ENCODE measurements at regions not wholly inside any gene's neighbourhood (a gene's known extent, or its start where the extent isn't known, plus 50 kb on each side); places are given as distances from the start of the nearest gene placed in this dataset.
"Not testable (repeated sequence)": the region's sequence is repeated elsewhere in the genome, so short reads cannot be mapped to it uniquely, and the experiment has no call there.

DNA sequence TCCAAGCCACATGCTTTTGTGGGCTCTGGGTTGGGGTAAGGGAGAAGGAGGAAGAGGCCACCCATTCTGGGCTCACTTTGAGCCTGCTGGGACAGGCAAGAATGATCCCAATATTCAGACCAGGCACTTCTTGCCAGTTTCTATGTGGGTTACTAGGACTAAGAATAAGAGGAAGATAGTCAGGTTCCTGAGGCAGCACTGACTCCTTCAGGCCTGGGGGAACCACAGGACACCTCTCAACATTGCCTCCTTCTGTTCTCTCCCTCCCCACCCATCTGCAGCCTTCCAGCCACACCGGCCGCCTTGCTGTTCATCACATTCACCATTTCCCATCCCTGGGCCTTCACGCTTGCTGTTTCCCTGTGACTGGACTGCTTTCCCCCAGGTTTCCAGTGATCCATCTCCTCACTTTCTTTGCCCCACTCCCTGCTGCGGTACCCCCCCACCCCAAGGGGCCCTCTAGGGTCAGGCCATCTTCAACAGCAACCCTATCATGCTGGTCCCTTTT lies 69.2 kb upstream of the SIRPA start:
- no peak for ATAC-seq

DNA sequence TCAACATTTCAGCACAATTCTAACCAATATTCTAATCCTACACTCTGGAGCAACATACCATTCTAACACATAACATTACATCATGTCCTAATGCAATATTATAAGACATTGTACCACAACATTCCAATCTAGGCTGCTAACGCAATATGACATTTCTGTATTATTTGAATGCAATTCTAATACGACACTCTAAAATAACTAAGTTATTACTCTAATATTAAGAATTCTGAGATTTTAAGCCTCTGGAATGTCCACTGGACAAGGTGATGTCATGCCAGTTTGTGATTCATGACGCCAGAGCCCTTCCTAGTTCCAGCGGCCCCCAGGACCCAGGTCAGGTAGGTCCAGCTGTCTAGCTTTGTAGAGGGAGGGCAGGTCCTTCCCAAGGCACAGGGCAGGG lies 69.7 kb upstream of the SIRPA start:
- ATAC-seq, result no peak

DNA sequence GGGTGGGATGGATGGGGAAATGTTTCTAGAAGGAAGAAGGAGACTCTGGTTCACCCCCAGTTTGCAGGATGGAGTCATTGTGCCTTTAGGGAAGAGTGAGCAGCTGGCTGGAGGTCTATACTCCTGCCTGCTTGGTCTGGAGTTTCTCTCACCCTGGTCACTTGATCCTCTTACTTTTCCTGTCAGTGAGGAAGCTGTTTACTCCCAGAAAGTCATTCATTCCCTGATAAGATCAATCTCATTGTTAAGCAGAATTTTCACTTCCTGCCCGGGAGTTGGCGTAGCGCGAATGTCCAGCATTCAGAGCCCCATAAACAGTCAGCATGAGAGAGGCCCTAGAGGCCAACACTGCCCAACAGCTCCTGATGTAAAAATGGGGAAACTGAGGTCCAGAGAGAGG lies 70.4 kb upstream of the SIRPA start:
- no peak for ATAC-seq

DNA sequence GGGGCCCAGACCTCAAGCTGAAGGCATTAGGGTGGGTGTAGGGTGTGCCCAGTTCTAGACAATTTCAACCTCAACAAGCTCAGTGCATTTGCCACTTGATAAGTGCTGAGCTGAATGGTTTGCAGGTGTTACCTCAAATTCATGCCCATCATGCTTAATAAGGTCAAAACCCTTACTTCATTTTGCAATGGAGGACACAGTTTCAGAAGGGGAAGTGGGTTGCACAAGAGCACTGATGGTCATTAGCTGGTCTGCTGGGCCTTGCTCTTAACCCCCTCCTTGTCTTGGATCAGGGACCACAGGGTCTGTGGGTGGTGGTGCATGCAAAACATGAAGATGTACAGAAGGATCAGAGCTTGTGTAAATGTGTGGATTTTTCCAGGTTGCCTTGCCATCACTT lies 71.0 kb upstream of the SIRPA start:
- no peak for ATAC-seq

DNA sequence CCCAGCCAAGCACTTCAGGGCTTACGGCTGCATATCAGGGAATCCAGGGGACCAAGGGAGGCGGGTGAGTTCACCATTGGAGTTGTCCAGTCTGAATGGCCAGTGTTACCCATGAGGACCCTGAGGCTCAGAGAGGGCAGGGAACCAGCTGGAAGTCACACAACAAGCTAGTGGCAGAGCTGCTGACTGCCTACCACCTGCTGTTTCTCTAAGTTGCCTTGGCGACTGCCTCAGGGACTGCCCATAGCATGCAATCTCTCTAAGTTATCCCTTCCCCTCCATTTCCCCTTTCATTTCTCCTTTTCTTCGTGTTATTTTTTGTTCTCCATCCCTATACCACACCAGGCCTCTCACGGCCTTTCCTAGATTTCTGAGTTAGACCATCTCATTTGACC lies 71.8 kb upstream of the SIRPA start:
- ATAC-seq, result no peak

DNA sequence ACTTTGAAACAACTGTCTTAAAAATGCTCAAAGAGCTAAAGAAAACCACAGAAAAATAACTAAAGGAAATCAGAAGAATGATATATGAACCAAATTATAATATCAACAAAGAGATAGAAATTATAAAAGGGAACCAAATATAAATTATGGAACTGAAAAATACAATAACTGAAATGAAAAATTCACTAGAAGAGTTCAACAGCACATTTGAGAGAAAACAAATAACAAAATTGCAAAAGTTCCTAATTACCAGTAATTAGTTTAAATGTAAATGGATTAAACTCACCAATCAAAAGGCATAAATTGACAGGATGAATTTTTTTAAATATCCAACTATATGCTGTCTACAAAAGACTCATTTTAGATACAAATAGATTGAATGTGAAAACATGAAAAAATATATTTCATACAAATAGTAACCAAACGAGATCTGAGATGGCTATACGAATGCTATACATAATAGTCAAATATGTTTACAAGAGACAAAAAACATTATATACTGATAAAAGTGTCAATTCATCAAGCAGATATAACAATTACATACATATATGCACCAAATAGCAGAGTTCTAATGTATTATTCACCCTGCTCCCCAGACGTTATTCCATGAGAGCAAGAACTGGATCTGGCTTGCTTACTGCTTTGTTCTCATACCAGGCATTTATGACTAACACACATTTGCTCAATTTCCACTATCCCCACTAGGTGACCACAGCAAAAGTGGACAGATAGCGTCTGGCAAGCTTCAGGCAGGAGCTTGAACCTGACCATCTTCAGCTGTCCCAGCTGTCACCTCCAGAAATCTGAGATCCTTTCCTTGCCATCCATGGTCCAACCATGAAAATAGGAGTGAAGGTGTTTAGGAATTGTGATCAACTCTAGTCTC lies 72.4 kb upstream of the SIRPA start:
- ATAC-seq, result no peak

DNA sequence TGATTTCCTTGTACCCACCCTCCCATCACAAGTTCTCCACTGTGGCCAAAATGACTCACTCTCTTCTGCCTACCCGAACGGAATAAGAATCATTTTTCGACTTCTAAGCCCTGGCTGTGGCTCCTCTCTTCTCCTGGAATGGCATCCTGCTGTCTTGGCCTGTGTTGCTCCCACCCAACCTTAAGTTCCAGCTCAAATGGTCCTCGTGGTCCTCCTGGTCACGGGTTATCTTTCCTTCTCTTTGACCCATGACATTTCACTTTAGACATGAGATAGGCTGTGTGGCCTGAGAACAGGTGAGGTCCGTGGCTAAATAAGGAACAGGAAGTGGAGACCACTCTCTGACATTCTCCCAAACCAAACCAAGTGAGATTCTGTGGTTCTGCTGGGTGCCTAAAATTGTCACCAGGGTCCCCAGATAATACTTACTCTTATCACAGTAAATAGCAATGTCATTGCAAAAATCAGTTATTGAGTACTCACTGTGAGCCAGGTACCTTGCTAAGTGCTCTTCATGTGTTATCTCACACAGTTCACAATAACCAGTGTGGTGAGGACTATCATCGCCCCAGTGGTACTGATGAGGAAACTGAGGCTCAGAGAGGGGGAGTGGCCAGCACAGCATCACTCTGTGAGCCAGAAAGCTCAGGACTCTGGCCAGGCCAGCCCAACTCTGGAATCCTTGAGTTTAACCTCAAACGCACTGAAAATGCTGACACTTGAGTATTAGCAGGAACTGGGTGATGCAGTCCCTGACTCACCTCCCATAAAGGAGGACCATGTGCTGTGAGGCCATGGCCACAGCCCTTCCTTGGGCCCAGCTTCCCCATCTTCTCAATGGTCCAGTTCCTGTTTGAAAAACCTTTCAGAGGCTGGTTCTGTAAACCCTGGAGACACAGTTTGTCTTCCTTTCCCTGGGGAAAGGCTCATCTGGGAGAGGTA lies 74.8 kb upstream of the SIRPA start:
- no peak for ATAC-seq

DNA sequence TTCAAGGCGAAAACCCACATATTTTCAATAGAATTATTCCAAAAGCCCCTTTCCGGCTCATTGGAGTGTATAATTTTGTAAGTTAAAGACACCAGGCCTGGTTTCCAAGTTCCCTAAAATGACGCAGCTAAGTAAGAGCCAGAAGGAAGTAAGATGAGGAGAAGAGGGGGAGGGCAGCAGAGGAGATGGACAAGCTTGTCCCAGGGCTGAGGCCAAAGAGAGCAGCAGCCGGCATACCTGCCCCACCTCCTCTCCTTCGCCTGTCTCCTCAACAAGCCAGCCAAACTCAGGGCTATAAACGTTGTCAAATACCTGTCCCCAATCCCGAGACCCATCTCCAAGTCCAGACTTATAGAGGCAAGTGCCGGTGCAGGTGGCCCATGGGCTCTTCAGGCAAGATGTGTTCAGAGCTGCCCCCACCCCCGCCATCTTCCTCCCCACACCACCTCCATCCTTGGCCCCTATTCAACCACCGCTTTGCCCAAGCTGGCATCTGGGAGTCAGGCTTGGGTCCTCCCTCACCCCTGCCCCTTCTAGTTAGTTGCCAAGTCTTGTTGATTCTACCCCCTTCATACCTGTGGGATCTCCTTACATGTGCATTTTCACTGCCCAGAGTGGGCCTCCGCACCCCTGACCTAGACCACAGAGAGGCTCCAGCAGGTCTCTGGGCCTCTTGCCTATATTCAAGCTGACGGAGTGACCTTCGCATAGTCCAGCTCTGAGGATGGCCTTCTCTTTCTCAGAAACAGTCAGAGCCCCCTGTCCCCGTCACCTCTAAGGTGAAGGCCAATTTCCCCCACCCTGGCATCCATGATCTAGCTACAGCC lies 75.7 kb upstream of the SIRPA start:
- ATAC-seq, result no peak

DNA sequence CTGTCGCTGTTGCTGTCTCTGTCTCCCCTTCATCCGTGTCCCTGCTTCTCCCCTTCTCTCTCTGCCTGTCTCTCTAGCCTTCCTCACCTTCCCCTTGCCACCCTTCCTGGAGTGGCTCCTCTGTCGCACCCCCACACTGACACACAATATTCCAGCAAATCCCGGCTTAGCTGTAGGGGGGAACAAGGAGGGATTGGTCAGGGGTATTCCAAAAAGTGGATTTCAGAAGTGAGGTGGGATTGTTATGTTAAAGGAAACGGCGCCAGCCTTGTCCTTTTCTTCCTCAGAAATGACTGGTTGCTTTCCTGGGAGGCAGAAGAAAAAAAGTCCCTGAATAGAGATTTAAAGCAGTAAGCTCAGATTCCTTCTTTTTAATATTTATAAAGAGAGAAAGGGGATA lies 76.3 kb upstream of the SIRPA start:
- ATAC-seq, result no peak

DNA sequence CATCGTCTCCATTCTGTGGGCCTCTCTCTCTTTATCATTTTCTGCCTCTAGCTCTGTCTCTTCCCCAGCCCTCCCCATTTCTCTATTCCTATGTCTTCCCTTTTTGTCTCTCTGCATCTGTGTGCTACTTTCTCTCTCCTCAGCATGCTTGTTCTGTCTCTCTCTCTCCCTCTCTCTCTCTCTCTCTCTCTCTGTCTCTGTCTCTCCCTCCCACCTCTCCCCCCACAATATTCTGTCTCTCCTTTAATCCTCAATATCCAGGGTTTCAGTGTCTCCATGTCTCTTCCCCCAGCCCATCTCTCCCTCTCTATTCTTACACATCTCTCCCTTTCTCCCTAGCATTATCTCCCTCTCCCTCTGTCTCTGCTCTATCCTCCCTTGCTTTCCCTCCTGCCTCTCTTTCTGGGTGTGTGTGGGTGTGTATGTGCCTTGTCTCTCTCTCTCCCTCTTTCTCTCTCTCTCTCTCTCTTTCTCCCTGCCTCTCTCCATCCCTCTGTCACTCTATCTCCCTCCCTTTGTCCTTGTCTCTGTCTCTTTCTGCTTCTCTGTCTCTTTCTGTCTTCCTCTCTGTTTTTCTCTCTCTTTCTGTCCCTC lies 76.9 kb upstream of the SIRPA start:
- no peak for ATAC-seq

DNA sequence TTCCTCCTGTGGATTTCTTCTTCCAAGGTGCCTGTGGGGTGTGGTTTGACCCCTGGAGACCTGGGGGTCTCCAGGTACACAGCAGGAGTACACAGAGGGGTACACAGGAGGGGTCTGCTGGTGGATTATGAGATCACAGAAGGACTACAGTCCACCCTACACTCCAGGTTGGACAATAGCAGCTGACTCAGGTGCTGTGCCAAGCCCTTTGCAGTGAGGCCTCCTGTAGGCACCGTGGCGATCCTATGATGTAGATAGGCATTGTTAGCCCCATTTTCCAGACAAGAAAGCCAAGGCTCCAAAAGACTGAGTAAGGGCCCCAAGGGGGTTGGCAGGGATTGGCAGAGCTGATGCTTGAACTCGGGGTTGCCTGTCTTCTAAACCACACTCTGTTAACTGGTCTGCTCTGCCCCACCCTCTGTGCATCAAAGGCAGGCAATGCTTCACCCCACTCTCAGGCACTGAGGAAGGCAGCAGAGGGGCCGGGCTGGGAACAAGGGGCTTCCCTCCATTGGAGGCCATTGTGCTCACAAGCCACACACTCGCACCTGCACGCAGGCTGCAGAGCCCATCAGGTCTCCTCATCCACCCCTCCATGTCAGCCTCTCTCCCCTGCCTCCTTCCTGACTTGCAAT lies 77.5 kb upstream of the SIRPA start:
- no peak for ATAC-seq

DNA sequence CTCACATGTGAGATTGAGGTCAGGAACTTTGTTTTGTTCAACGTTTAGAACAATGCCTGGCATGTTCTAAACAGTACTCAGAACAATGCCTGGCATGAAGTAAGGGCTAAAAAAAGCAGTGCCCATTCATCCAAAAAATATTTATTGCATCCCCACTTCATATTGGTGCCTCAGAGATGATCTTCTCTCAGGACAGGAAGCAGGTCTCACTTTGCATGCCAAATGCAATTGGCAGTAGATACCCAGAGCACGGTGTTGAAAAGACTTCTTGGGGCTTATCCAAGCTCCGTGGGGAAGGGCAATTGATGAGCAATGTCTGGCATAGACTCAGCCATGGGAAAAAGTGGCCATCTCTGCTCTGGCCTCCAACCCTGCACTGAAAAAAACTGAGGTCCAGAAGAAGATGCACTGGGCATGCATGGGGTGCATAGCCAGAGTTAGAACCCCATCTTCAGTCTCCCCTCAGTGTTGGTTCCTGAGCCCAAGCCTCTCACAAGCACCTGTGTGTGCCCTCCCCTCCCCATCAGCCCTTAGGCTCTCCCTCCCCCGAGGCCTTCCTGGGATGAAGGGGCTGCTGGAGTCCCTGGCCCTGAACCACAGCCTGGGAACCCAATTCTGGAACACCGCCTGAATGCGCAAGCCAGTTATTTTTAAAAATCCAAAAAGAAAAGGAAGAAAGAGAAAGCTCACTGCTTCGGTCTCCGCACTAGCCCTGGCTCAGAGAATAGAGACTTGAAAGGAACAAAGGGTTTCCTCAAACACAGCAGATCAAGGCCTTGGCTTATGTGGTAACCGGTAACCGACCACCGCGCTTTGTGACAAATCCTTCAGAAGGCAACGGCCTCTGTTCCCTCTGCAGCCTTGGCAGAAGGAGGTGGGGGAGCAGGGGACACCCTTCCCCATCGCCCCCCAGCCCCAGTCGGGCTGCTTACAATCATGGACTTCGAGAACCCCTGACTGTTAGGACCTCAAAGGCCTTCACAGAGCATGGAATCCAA lies 78.5 kb upstream of the SIRPA start:
- no peak for ATAC-seq

DNA sequence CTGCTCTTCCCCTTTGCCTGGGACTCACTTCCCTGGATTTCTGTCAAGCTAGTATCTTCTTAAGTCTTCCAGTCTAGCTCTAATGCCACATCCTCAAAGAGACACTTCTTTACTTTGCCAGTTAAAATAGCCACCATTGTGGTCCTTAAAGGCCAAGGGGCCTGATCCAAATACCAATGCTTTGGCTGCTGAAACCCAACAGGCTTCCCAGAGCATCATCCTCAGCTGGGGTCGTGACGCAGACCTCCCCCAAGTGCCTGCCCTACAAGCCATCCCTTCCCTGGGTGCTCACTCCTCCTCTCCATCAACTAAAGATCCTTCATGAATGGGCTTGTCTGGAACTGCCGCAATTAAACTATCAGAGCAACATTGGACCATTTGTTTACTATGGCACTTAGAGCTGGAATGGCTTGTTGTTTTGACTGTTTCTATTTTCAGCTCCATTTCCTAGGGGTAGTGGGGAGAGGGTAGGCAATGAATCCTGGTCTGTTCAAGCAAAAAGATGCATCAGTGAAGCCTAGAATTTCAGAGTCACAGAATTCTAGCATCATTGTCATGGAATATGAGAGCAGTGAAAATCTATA lies 79.6 kb upstream of the SIRPA start:
- no peak for ATAC-seq

DNA sequence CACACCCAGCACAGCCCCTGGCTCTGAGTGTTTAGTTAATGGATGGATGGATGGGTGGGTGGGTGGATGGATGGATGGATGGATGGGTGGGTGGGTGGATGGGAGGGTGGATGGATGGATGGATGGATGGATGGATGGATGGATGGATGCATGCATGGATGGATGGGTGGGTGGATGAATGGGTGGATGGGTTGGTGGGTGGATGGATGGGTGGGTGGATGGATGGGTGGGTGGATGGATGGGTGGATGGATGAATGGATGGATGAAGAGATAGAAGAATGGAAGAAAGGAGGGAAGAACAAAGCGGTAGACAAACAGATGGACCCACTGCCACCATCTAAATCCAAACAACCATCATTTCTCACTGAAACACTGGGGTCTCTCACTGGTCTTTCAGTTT lies 80.3 kb upstream of the SIRPA start:
- not testable (repeated sequence) for ATAC-seq

DNA sequence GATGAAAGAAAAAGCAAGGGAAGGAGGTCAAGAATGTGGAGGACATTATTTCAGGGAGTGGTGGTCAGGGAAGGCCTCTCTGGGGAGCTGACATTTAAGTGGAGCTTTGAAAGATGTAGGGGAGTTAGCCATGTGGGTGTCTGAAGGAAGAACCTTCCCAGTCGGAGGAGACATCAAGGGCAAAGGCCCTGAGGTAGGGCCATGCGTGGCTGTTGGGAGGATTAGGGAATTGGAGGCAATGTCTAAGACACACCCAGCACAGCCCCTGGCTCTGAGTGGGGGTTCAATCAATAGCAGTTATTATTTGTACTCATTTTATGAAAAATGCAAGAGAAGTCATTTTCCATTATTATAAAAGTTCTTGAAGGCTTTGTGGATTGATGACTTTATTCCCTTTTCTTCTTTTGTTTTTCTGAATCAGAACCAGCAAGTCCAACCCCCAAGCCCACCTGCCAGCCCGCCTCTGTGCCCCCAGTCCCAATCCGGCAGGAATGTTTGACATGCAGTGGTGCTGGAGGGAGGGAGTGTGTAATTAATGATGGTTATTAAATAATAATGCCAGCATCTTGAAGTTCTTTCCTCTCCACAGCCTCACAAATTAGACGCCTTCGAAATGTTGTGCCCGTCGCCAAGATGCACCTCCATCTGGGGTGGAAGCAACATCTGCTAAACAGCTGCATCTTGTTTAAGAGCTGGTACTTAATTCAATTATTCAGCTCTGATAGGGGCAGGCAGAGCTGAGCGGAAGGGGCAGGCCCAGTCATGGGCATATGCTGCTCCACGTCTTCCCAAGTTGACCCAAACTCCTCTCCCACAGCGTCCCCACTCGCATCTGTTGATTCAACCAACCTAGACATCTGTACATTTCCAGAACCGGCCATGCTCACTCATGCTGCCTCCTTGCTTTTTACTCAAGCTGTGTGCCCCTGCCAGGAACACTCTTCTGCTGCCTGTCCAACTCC lies 81.3 kb upstream of the SIRPA start:
- ATAC-seq, result no peak

DNA sequence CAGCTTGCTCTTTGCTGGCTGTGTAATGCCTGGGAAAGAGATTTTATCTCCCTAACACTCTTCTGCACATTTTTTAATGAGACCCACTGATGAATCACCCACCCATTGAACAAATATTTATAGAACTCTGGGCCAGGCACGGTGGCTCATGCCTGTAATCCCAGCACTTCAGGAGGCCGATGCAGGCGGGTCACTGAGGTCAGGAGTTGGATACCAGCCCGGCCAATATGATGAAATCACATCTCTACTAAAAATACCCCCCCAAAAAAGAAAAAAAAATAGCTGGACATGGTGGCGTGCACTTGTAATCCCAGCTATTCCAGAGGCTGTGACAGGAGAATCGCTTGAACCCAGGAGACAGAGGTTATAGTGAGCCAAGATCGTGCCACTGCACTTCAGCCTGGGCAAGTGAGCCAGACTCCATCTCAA lies 82.1 kb upstream of the SIRPA start:
- no peak for ATAC-seq

DNA sequence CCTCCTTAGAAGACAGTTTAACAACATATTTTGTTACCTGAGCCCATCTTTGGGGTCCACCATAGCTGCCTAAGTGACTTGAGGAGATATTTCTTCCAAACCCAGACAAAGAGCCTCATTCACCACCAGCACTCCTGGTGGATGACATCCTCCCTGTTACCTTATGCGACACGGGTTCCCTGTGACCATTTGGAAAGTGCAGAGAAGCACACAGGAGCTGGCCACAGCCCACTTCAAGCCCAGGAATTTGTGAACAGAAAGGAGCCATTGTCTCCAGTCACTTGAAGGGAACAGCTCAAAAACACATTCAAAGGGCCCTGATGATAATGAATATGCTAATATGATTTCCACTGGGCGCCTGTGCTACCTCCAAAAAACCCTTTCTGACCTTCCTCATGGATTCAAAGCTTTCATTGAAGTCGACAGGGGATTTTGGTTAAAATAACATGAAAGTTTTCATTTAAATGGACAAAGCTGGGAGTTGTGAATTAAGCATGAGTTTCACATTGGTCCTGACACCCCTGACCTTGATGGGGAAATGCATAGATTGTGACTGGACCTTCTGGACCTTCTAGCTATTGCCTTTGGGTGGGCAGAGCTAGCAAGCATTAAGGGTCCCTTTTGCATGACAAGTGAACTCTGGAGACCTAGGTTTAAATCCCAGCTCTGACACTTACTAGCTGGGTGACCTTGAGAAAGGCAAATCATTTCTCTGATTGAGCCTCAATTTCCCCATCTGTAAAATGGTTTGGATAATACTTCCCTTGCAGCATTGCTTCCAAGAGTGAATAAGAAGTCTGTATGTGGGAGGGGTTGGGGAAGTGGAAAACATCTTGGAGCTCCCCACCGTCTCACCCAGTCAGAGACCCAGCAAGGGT lies 83.3 kb upstream of the SIRPA start:
- no peak for ATAC-seq

All from activated CD4-positive, CD25-positive, alpha-beta regulatory T cell treated with anti-CD3 and anti-CD28 coated beads, Interleukin-2, amount 50 U/mL, for 24 hours (primary cell).